ENCODE measurements at regions not wholly inside any gene's neighbourhood (a gene's known extent, or its start where the extent isn't known, plus 50 kb on each side); places are given as distances from the start of the nearest gene placed in this dataset.
"Not testable (repeated sequence)": the region's sequence is repeated elsewhere in the genome, so short reads cannot be mapped to it uniquely, and the experiment has no call there.

DNA sequence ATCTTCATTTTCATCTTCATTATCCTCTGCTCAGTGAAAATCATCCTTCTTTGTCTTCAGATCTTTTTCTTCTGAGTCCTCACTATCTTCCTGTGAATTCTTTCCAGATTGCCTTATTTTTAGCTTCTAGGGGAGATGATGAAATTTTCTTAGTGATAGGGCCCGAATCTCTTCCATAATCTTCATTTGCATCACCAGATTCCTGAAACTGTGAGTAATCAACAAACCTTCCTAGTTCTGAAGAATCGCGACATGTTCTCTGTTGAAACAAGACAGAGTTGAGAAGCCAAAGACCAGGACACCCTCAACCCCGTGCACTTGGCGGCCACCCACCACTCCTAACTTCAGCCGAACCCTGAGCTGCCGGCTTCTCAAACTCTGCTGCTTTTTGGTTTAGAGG, 92.8 kb upstream of the CDC42BPA start:
- WGBS (ENCODE audit: low lambda C conversion rate): 60% methylated on average over 7 of the region's 7 CpGs
- no peak for DNase-seq
- Histone ChIP-seq H3K4me2 (no peak overlapping the region), H3K79me2 (ENCODE audit: insufficient read depth) (no peaks in the 10 kb centered on the region), H3K9me3 (no peaks in the 10 kb centered on the region), H3K9me2 (no peaks in the 10 kb centered on the region), H3K27ac (ENCODE audit: low read depth in 2 of 2, low read length in 1 of 2) (no peak overlapping the region), H3K4me3 (ENCODE audit: low read depth in 2 of 2, low read length in 1 of 2) (no peak overlapping the region), H3K36me3 (replicated peaks in 1 of 2; ENCODE audit: control insufficient read depth in 1 of 2, insufficient read depth in 2 of 2, low read length in 1 of 2) (no peaks in the 10 kb centered on the region), H3K9ac (no peak overlapping the region), H3K27me3 (ENCODE audit: insufficient read depth) (no peaks in the 10 kb centered on the region; the same call in 1 of the 2 replicates), H2AFZ (ENCODE audit: low read depth) (no peak overlapping the region), H4K20me1 (ENCODE audit: insufficient read depth) (no peaks in the 10 kb centered on the region), H3F3A (replicated peaks; ENCODE audit: insufficient read depth) (no peaks in the 10 kb centered on the region), H3K4me1 (ENCODE audit: control insufficient read depth in 1 of 2, insufficient read depth in 2 of 2, low read depth in 1 of 2, low read length in 1 of 2) (no peaks in the 10 kb centered on the region)
- ChIA-PET CTCF (no interaction called here), POLR2A (no interaction called here)
- TF ChIP-seq FOSL2 (IDR thresholded peaks at IDR 0.05; ENCODE audit: borderline replicate concordance, low read depth): no peak
- no peak for TF ChIP-seq NRF1 (IDR thresholded peaks at IDR 0.05; ENCODE audit: low read depth, low read length)
- no peak for TF ChIP-seq TCF12 (IDR thresholded peaks at IDR 0.05)
- TF ChIP-seq ELF1 (IDR thresholded peaks at IDR 0.05): no peak
- no peak for TF ChIP-seq JUND (IDR thresholded peaks at IDR 0.05)
- TF ChIP-seq GATA2 (CRISPR knock-in tag; IDR thresholded peaks at IDR 0.05): no peak
- no peak for TF ChIP-seq MXI1 (IDR thresholded peaks at IDR 0.05; ENCODE audit: low read depth, low read length)
- TF ChIP-seq POLR2AphosphoS5 (IDR thresholded peaks at IDR 0.05; ENCODE audit: low read depth, low read length): no peak
- no peak for TF ChIP-seq EP300 (IDR thresholded peaks at IDR 0.05; ENCODE audit: borderline replicate concordance in 1 of 2, low read depth in 1 of 2, low read length in 1 of 2)
- no peak for TF ChIP-seq FOXM1 (IDR thresholded peaks at IDR 0.05; ENCODE audit: low read depth)
- TF ChIP-seq FOXJ3 (CRISPR knock-in tag; IDR thresholded peaks at IDR 0.05): no peak
- no peak for TF ChIP-seq NFIC (IDR thresholded peaks at IDR 0.05; ENCODE audit: borderline replicate concordance)
- no peak for TF ChIP-seq MEF2A (IDR thresholded peaks at IDR 0.05; ENCODE audit: borderline replicate concordance, low read depth)
- TF ChIP-seq TEAD4 (IDR thresholded peaks at IDR 0.05; ENCODE audit: borderline replicate concordance, insufficient read depth): no peak
- no peak for TF ChIP-seq YY1 (IDR thresholded peaks at IDR 0.05; ENCODE audit: low read depth)
- no peak for TF ChIP-seq TAF1 (IDR thresholded peaks at IDR 0.05; ENCODE audit: borderline replicate concordance, low read depth, low read length)
- TF ChIP-seq RCOR1 (IDR thresholded peaks at IDR 0.05; ENCODE audit: low read length): no peak
- TF ChIP-seq, protein P1, sequence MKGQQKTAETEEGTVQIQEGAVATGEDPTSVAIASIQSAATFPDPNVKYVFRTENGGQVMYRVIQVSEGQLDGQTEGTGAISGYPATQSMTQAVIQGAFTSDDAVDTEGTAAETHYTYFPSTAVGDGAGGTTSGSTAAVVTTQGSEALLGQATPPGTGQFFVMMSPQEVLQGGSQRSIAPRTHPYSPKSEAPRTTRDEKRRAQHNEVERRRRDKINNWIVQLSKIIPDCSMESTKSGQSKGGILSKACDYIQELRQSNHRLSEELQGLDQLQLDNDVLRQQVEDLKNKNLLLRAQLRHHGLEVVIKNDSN (IDR thresholded peaks at IDR 0.05; ENCODE audit: borderline replicate concordance, low read depth): no peak
- no peak for TF ChIP-seq SIN3A (IDR thresholded peaks at IDR 0.05; ENCODE audit: borderline replicate concordance, low read depth, low read length)
- TF ChIP-seq, protein P2, sequence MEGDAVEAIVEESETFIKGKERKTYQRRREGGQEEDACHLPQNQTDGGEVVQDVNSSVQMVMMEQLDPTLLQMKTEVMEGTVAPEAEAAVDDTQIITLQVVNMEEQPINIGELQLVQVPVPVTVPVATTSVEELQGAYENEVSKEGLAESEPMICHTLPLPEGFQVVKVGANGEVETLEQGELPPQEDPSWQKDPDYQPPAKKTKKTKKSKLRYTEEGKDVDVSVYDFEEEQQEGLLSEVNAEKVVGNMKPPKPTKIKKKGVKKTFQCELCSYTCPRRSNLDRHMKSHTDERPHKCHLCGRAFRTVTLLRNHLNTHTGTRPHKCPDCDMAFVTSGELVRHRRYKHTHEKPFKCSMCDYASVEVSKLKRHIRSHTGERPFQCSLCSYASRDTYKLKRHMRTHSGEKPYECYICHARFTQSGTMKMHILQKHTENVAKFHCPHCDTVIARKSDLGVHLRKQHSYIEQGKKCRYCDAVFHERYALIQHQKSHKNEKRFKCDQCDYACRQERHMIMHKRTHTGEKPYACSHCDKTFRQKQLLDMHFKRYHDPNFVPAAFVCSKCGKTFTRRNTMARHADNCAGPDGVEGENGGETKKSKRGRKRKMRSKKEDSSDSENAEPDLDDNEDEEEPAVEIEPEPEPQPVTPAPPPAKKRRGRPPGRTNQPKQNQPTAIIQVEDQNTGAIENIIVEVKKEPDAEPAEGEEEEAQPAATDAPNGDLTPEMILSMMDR (IDR thresholded peaks at IDR 0.05): no peak

DNA sequence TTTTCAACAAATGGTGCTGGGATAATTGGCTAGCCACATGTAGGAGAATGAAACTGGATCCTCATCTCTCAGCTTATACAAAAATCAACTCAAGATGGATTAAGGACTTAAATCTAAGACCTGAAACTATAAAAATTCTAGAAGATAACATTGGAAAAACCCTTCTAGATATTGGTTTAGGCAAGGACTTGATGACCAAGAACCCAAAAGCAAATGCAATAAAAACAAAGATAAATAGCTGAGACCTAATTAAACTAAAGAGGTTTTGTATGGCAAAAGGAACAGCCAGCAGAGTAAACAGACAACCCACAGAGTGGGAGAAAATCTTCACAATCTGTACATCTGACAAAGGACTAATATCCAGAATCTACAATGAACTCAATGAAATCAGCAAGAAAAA, 88.0 kb upstream of the CDC42BPA start:
- H3K27ac ChIP-seq (ENCODE audit: low read depth in 2 of 2, low read length in 1 of 2); H3K4me2 ChIP-seq; H3K4me1 ChIP-seq (ENCODE audit: control insufficient read depth in 1 of 2, insufficient read depth in 2 of 2, low read depth in 1 of 2, low read length in 1 of 2); H3K36me3 ChIP-seq (replicated peaks in 1 of 2; ENCODE audit: control insufficient read depth in 1 of 2, insufficient read depth in 2 of 2, low read length in 1 of 2); H3K9me3 ChIP-seq; H3K27me3 ChIP-seq (ENCODE audit: insufficient read depth); POLR2A ChIA-PET; H3K9ac ChIP-seq; H3K4me3 ChIP-seq (ENCODE audit: low read depth in 2 of 2, low read length in 1 of 2); H4K20me1 ChIP-seq (ENCODE audit: insufficient read depth); H3K9me2 ChIP-seq; DNase-seq; H3K79me2 ChIP-seq (ENCODE audit: insufficient read depth); H3F3A ChIP-seq (replicated peaks; ENCODE audit: insufficient read depth); H2AFZ ChIP-seq (ENCODE audit: low read depth): not testable (repeated sequence)
- CTCF ChIA-PET: interaction anchor here (1.4 kb wide), 1 partner anchor 20 kb away, joined by 4 read pairs; no protein-coding TSS in a partner anchor
